ENCODE measurements at regions not wholly inside any gene's neighbourhood (a gene's known extent, or its start where the extent isn't known, plus 50 kb on each side); places are given as distances from the start of the nearest gene placed in this dataset.

DNA sequence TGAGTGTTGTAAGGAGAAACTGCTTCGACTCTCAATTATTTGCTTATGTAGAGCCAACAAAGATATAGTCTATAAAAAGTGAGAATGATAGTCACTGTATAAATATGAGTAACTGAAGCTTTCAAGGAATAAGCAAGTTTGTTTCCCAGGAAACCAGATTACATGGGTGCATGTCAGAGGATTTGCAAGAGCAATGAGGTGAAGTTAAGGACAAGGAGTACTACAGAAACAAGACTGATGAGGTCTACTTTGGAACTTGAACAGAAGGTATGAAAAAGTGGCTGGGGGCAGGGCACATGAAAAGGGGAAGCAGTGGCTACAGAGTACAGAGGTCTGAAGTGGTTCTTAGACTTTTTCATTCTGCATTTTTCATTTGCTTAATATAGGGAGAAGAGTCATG, 321.0 kb upstream of the CXXC4 start:
- TF ChIP-seq CTCF (IDR thresholded peaks at IDR 0.05; ENCODE audit: insufficient read depth, low read length, poor library complexity, severe bottlenecking) (no peak), EZH2phosphoT487 (conservative IDR thresholded peaks at IDR 0.05; ENCODE audit: low read length) (no peak)

Data from SU-DHL-6 (cell line).